GM10266 (cell line): ENCODE measurements at regions not wholly inside any gene's neighbourhood (a gene's known extent, or its start where the extent isn't known, plus 50 kb on each side); places are given as distances from the start of the nearest gene placed in this dataset.

Source experiments
- DNase-seq: peaks from one replicate; pipeline ENCODE4 v3.0.0; 2012; ENCODE audit errors: extremely low spot score
- CTCF ChIP-seq: IDR thresholded peaks from 2 replicates; pipeline ENCODE4 v1.5.1; 2012; ENCODE audit warnings: mild to moderate bottlenecking, low read depth; ENCODE audit not compliant: control insufficient read depth, insufficient read depth; ENCODE audit errors: missing control alignments

- TF ChIP-seq CTCF = no peak
- no peak for DNase-seq
Measured at GRCh38 chr9:28423255-28423654, 850.0 kb upstream of the C9orf72 start.

- no peak for TF ChIP-seq CTCF
- no peak for DNase-seq
Measured at GRCh38 chr9:28435456-28435855, 862.2 kb upstream of the C9orf72 start.

GRCh38 chr9:28439688-28440087 lies 866.4 kb upstream of the C9orf72 start:
- no peak for DNase-seq
- TF ChIP-seq CTCF = no peak

- TF ChIP-seq CTCF = no peak
- DNase-seq = no peak
Measured at GRCh38 chr9:28443461-28443860, 870.2 kb upstream of the C9orf72 start.

GRCh38 chr9:28444637-28445036 lies 871.4 kb upstream of the C9orf72 start:
- TF ChIP-seq CTCF = no peak
- no peak for DNase-seq

GRCh38 chr9:28445211-28445610 lies 871.9 kb upstream of the C9orf72 start:
- TF ChIP-seq CTCF = no peak
- no peak for DNase-seq

GRCh38 chr9:28453918-28454317 lies 880.6 kb upstream of the C9orf72 start:
- no peak for TF ChIP-seq CTCF

GRCh38 chr9:28456861-28457260 lies 883.6 kb upstream of the C9orf72 start:
- no peak for DNase-seq
- TF ChIP-seq CTCF = no peak

More at GRCh38 chr9:28453918-28454317, 880.6 kb upstream of the C9orf72 start:
- DNase-seq = no peak
